Testis (tissue), 2 donors: ENCODE measurements at regions not wholly inside any gene's neighbourhood (a gene's known extent, or its start where the extent isn't known, plus 50 kb on each side); places are given as distances from the start of the nearest gene placed in this dataset.

Source experiments
- CTCF ChIP-seq, 3 experiments: fragments of 450-650 bp in 2 of 3; fragments of 200-600 bp in 1 of 3; sonication (generic) in 1 of 3; IDR thresholded peaks; one replicate each; pipeline ENCODE4 v1.5.1; 2016 to 2019; ENCODE audit warnings: antibody characterized with exemption in 3 of 3, mild to moderate bottlenecking in 2 of 3, moderate library complexity in 1 of 3
- POLR2A ChIP-seq: fragments of 450-650 bp; IDR thresholded peaks from one replicate; pipeline ENCODE4 v1.6.1; 2017; ENCODE audit warnings: antibody characterized with exemption, mild to moderate bottlenecking, moderate library complexity

GRCh38 chr1:193416226-193417024 lies 230.0 kb upstream of the B3GALT2 start:
- TF ChIP-seq CTCF (IDR thresholded peaks at IDR 0.05) (no peak), POLR2A (no peak)
